ENCODE measurements at regions not wholly inside any gene's neighbourhood (a gene's known extent, or its start where the extent isn't known, plus 50 kb on each side); places are given as distances from the start of the nearest gene placed in this dataset.

- no peak for TF ChIP-seq CTCF (IDR thresholded peaks at IDR 0.05; ENCODE audit: control extremely low read depth, extremely low read depth, low read depth, missing control alignments)
- POLR2A ChIA-PET = no interaction called here
- CTCF ChIA-PET = interaction anchor here (2.5 kb wide), 1 partner anchor 19 kb away, joined by 7 read pairs; no protein-coding TSS in a partner anchor
- DNase-seq (ENCODE audit: extremely low spot score) = no peak
Measured at GRCh38 chr20:4299216-4299615, 50.1 kb upstream of the ADRA1D start.

All from GM10248 (cell line).